ENCODE measurements at regions not wholly inside any gene's neighbourhood (a gene's known extent, or its start where the extent isn't known, plus 50 kb on each side); places are given as distances from the start of the nearest gene placed in this dataset.
A peak's percentile ranks its signal among the peaks of the same experiment; 100 is the strongest.

DNA sequence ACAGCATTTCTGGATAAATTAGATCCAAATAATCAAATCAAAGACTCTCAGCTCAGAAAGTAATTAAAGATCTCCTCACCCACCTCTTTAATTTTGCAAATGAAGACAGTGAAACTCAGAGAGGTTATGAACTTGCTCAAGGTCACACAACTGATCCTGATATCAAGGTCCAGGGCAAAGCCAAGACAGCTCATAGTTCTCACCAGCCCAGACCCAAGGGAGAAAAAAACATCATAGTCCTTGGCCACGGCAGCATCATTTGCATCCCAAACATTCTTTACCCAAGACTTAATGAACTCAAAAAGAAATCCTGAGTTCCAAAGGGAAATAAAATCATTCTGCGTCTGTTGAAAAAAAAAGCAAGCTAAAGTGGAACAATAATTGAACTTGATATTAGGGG is 112.1 kb downstream of the DAD1 start:
- peaks cover 83% of the 10 kb centered on the region for H3K4me1 Mint-ChIP-seq (ENCODE audit: low read depth)
- H3K36me3 Mint-ChIP-seq (ENCODE audit: low read depth): no peaks in the 10 kb centered on the region
- H3K4me3 Mint-ChIP-seq (ENCODE audit: unreplicated experiment): no peak overlapping the region
- TF ChIP-seq CTCF (IDR thresholded peaks at IDR 0.05): no peak
- peak overlapping the region; percentile 67 for H3K27ac Mint-ChIP-seq (ENCODE audit: unreplicated experiment)
- H3K27me3 Mint-ChIP-seq (ENCODE audit: low read depth): no peaks in the 10 kb centered on the region
- no peaks in the 10 kb centered on the region for H3K9me3 Mint-ChIP-seq (ENCODE audit: low read depth)
- DNase-seq (ENCODE audit: low spot score): no peak

- no peak for TF ChIP-seq CTCF (IDR thresholded peaks at IDR 0.05)
- no peak overlapping the region for H3K4me3 Mint-ChIP-seq (ENCODE audit: unreplicated experiment)
- no peak overlapping the region for H3K27ac Mint-ChIP-seq (ENCODE audit: unreplicated experiment)
- no peaks in the 10 kb centered on the region for H3K9me3 Mint-ChIP-seq (ENCODE audit: low read depth)
- no peaks in the 10 kb centered on the region for H3K27me3 Mint-ChIP-seq (ENCODE audit: low read depth)
- DNase-seq (ENCODE audit: low spot score): no peak
- H3K36me3 Mint-ChIP-seq (ENCODE audit: low read depth): no peaks in the 10 kb centered on the region
- peaks cover 83% of the 10 kb centered on the region for H3K4me1 Mint-ChIP-seq (ENCODE audit: low read depth)
Measured at GRCh38 chr14:22476005-22476751, 112.8 kb downstream of the DAD1 start.

DNA sequence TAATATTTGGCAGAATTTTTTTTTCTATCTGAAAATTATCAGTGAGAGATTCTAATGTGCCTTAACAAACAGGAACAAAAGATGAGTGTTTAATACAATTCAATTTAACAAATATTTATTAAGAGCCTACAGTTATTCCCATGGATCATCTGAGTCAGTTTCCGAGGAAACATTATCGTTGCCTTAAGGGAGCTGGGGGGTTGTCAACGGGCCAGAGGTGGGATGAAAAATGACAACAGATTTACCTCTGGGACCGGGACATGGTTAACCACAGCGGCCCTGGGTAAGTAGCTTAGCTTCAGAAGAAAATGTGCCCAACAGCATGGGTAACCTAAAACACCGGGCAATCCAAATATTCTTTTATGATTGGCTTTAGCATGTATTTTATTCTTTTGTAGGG is 113.6 kb downstream of the DAD1 start:
- DNase-seq (ENCODE audit: low spot score): no peak
- no peaks in the 10 kb centered on the region for H3K9me3 Mint-ChIP-seq (ENCODE audit: low read depth)
- no peak overlapping the region for H3K4me3 Mint-ChIP-seq (ENCODE audit: unreplicated experiment)
- no peak for TF ChIP-seq CTCF (IDR thresholded peaks at IDR 0.05)
- H3K27me3 Mint-ChIP-seq (ENCODE audit: low read depth): no peaks in the 10 kb centered on the region
- no peak overlapping the region for H3K27ac Mint-ChIP-seq (ENCODE audit: unreplicated experiment)
- peaks cover 81% of the 10 kb centered on the region for H3K4me1 Mint-ChIP-seq (ENCODE audit: low read depth)
- no peaks in the 10 kb centered on the region for H3K36me3 Mint-ChIP-seq (ENCODE audit: low read depth)

- H3K9me3 Mint-ChIP-seq (ENCODE audit: low read depth): no peaks in the 10 kb centered on the region
- DNase-seq (ENCODE audit: low spot score): no peak
- H3K4me1 Mint-ChIP-seq (ENCODE audit: low read depth): peaks cover 75% of the 10 kb centered on the region
- H3K4me3 Mint-ChIP-seq (ENCODE audit: unreplicated experiment): no peak overlapping the region
- no peak for TF ChIP-seq CTCF (IDR thresholded peaks at IDR 0.05)
- H3K36me3 Mint-ChIP-seq (ENCODE audit: low read depth): no peaks in the 10 kb centered on the region
- H3K27me3 Mint-ChIP-seq (ENCODE audit: low read depth): no peaks in the 10 kb centered on the region
- no peak overlapping the region for H3K27ac Mint-ChIP-seq (ENCODE audit: unreplicated experiment)
Measured at GRCh38 chr14:22474730-22475351, 114.2 kb downstream of the DAD1 start.

GRCh38 chr14:22472935-22473854 is 115.8 kb downstream of the DAD1 start:
- H3K4me3 Mint-ChIP-seq (ENCODE audit: unreplicated experiment): no peak overlapping the region
- no peaks in the 10 kb centered on the region for H3K36me3 Mint-ChIP-seq (ENCODE audit: low read depth)
- H3K9me3 Mint-ChIP-seq (ENCODE audit: low read depth): no peaks in the 10 kb centered on the region
- H3K27ac Mint-ChIP-seq (ENCODE audit: unreplicated experiment): no peak overlapping the region
- H3K4me1 Mint-ChIP-seq (ENCODE audit: low read depth): peaks cover 69% of the 10 kb centered on the region
- no peaks in the 10 kb centered on the region for H3K27me3 Mint-ChIP-seq (ENCODE audit: low read depth)
- TF ChIP-seq CTCF (IDR thresholded peaks at IDR 0.05): peak; percentile 80
- no peak for DNase-seq (ENCODE audit: low spot score)
